Testis (tissue), 2 donors: ENCODE measurements at regions not wholly inside any gene's neighbourhood (a gene's known extent, or its start where the extent isn't known, plus 50 kb on each side); places are given as distances from the start of the nearest gene placed in this dataset.

Source experiments
- DNase-seq: peaks from one replicate; pipeline ENCODE4 v3.0.0-alpha.2; 2019
- H3K27ac ChIP-seq, 2 donors: fragments of 200-600 bp; sonication (generic); one replicate each; pipeline ENCODE4 v1.5.1; 2019
- H3K27me3 ChIP-seq: fragments of 200-600 bp; sonication (generic); one replicate; pipeline ENCODE4 v1.5.1; 2019
- H3K36me3 ChIP-seq: fragments of 200-600 bp; sonication (generic); one replicate; pipeline ENCODE4 v1.5.1; 2017; ENCODE audit warnings: low read depth; ENCODE audit errors: missing control alignments
- H3K4me1 ChIP-seq: fragments of 200-600 bp; sonication (generic); one replicate; pipeline ENCODE4 v1.5.1; 2019
- H3K4me3 ChIP-seq, 2 donors: fragments of 200-600 bp; sonication (generic); one replicate each; pipeline ENCODE4 v1.5.1; 2017 to 2019
- H3K9me3 ChIP-seq: fragments of 200-600 bp; sonication (generic); one replicate; pipeline ENCODE4 v1.5.1; 2017
- CTCF ChIP-seq, 3 experiments: fragments of 450-650 bp in 2 of 3; fragments of 200-600 bp in 1 of 3; sonication (generic) in 1 of 3; IDR thresholded peaks; one replicate each; pipeline ENCODE4 v1.5.1; 2016 to 2019; ENCODE audit warnings: antibody characterized with exemption in 3 of 3, mild to moderate bottlenecking in 2 of 3, moderate library complexity in 1 of 3
- POLR2A ChIP-seq: fragments of 450-650 bp; IDR thresholded peaks from one replicate; pipeline ENCODE4 v1.6.1; 2017; ENCODE audit warnings: antibody characterized with exemption, mild to moderate bottlenecking, moderate library complexity
- WGBS, 2 donors: methylation state at CpG; one replicate each; pipeline ENCODE4 v1.1.5; 2018; 5-methylcytosine and 5-hydroxymethylcytosine counted together
- intact Hi-C: fragments of 100-400 bp; cut with DNase I; formaldehyde crosslinking; loops from one replicate; pipeline ENCODE4 v1.15.1; 2023; ENCODE audit warnings: low total_unique reads

DNA sequence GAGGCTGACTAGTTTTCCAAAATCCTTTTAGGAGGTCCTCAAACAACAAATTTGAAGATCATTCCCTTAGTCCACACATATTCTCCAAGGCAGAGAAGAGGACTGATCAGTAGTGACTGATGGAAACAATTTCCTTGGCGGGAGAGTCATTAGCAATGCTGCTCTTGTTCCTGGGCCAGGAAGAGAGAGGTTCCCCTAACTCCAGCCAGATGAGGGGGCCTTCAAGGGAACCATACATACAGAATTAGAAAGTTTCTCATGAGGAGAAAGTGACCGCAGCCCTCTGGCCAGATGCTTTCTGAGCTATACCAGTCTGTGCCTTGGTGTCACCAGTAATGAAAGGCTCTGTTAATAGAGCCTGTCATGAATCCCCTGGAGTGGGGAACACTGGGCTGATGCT is 539.4 kb downstream of the BNC2 start:
- no peak for DNase-seq
- Histone ChIP-seq H3K4me3 (no peak overlapping the region), H3K36me3 (no peaks in the 10 kb centered on the region), H3K9me3 (no peaks in the 10 kb centered on the region), H3K27me3 (no peaks in the 10 kb centered on the region), H3K27ac (no peak overlapping the region), H3K4me1 (peaks cover 8% of the 10 kb centered on the region)
- TF ChIP-seq POLR2A (no peak), CTCF (IDR thresholded peaks at IDR 0.05) (no peak)
- intact Hi-C loops = no loop called here
- 44 to 74% methylated on average over 2 of the region's 2 CpGs for WGBS, 2 donors

DNA sequence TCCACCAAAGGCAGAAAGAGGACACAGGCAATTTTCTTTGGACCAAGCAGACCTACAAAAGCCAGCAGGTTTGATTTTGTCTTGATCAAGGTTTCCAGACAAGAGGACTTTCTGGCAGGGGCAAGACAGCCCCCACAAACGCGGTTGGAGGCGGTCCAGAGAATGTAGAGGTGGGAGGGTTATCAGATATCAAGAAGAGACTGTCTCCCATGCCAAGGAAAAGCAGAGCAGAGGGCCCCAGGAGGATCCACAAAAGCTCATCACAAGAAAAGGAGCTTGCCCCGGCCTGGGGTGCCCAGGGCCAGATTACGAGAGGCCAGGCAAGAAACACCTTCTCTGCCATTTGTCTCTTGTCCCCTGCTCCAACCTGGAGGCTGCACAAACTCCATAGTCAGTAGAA is 538.9 kb downstream of the BNC2 start:
- H3K27ac ChIP-seq = no peak overlapping the region
- no peak for DNase-seq
- intact Hi-C loops = no loop called here
- H3K4me3 ChIP-seq = no peak overlapping the region
- TF ChIP-seq CTCF (IDR thresholded peaks at IDR 0.05) = no peak
- TF ChIP-seq POLR2A = no peak
- H3K36me3 ChIP-seq = no peaks in the 10 kb centered on the region
- 43 to 70% methylated on average over 5 of the region's 5 CpGs for WGBS, 2 donors
- no peaks in the 10 kb centered on the region for H3K9me3 ChIP-seq
- no peaks in the 10 kb centered on the region for H3K27me3 ChIP-seq
- H3K4me1 ChIP-seq = peaks cover 8% of the 10 kb centered on the region

DNA sequence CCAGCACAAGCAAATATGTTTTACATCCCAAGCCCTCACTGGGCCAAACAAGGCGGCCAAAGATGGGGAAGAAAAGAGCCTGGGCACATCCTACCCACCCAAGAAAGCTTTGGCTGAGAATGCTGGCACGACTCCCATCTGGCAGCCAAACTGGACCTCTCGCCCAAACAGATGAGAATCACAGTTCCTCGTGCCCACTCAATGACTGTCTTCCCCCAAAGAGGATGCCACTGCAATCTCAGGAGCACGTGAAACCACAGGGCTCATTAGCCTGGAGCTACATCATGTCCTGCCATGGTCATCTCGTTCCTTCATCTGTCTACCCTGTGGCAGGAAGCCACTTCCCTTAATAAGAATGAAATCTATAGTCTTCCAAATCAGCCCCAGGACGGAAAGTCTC is 536.8 kb downstream of the BNC2 start:
- intact Hi-C loops = no loop called here
- no peaks in the 10 kb centered on the region for H3K9me3 ChIP-seq
- H3K27me3 ChIP-seq = no peaks in the 10 kb centered on the region
- TF ChIP-seq CTCF (IDR thresholded peaks at IDR 0.05) = no peak
- TF ChIP-seq POLR2A = no peak
- H3K4me3 ChIP-seq = no peak overlapping the region
- no peaks in the 10 kb centered on the region for H3K36me3 ChIP-seq
- no peak for DNase-seq
- H3K27ac ChIP-seq = no peak overlapping the region
- WGBS, 2 donors = 81 to 86% methylated on average over 5 to 7 of the region's 7 CpGs
- peaks cover 8% of the 10 kb centered on the region for H3K4me1 ChIP-seq

DNA sequence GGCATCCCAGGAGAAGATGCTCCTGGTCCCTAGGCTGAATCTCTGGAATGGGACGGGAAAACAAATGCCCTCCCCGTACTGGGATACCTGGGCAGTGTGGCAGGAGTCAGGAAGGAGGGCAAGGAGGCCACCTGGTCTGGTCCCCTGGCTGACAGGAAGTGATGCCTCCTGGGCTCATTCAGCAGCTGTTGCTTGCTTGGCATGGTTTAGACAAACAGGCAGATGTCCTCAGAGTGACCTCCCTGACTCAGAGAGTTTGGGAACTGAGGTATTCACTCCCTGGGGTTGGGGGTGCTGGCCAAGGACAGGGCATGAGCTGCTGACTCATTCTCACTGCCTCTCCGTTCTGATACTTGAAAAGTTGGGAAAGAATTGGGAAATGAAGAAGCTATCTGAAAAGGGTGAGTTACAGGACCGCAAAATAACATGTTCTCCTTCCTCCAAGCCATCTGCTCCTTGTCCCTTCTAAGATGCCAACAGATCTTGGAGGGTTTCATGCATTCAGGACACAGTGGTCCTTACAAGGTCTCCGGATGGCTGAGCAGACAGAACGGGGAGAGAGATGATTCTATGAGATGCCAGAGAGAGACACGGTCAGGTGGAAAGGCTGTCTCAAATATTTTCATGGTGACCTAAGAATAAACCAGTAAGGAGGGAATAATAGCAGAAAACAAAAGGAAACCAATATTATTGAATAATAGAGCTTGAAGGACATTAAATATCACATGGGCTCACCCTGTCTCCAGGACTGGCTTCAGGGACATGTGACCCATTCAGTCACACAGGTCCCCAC is 534.5 kb downstream of the BNC2 start:
- Histone ChIP-seq H3K36me3 (no peaks in the 10 kb centered on the region), H3K27ac (no peak overlapping the region), H3K9me3 (no peaks in the 10 kb centered on the region), H3K4me1 (peaks cover 4% of the 10 kb centered on the region), H3K27me3 (no peaks in the 10 kb centered on the region), H3K4me3 (no peak overlapping the region)
- TF ChIP-seq POLR2A (no peak), CTCF (IDR thresholded peaks at IDR 0.05) (no peak)
- peak; percentile 56 for DNase-seq
- intact Hi-C loops = no loop called here
- WGBS, 2 donors = 66 to 68% methylated on average over 6 to 7 of the region's 7 CpGs

DNA sequence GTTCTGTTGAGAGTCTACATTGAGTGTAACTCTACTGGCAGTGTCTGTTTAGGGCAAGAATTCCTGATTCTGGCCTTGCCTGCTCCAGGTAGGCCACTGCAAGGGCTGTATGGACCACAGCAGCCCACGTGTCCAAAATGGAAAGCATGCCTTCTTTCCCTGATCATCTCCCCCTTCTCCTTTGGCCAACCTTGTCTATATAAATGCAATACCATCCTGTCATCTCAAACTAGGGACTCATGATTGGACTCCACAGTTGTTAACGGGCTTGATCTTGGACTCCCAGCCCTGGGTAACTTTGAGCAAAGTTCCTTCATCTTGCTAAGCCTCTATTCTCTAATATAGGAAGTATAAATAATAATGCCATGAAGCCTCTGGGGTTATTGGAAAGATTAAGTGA is 533.6 kb downstream of the BNC2 start:
- H3K36me3 ChIP-seq = no peaks in the 10 kb centered on the region
- intact Hi-C loops = no loop called here
- H3K9me3 ChIP-seq = no peaks in the 10 kb centered on the region
- 50 to 98% methylated on average over 2 of the region's 2 CpGs for WGBS, 2 donors
- H3K4me3 ChIP-seq = no peak overlapping the region
- DNase-seq = no peak
- no peaks in the 10 kb centered on the region for H3K4me1 ChIP-seq
- no peaks in the 10 kb centered on the region for H3K27me3 ChIP-seq
- H3K27ac ChIP-seq = no peak overlapping the region
- TF ChIP-seq POLR2A = no peak
- no peak for TF ChIP-seq CTCF (IDR thresholded peaks at IDR 0.05)
